NCI-H2029 (cell line): ENCODE measurements at regions not wholly inside any gene's neighbourhood (a gene's known extent, or its start where the extent isn't known, plus 50 kb on each side); places are given as distances from the start of the nearest gene placed in this dataset.
"Not testable (repeated sequence)": the region's sequence is repeated elsewhere in the genome, so short reads cannot be mapped to it uniquely, and the experiment has no call there.

ENCODE experiments used
- DNase-seq: peaks from one replicate; lab custom pipeline; 2025; lab: John Stamatoyannopoulos, UW

- not testable (repeated sequence) for DNase-seq
Observed at GRCh38 chr1:206256935-206257334, 53.6 kb downstream of the SRGAP2 start.

- DNase-seq = not testable (repeated sequence)
Observed at GRCh38 chr1:206261473-206261872, 58.1 kb downstream of the SRGAP2 start.

- DNase-seq = not testable (repeated sequence)
Observed at GRCh38 chr1:206262424-206262823, 59.1 kb downstream of the SRGAP2 start.

- DNase-seq = not testable (repeated sequence)
Observed at GRCh38 chr1:206264916-206265315, 61.6 kb downstream of the SRGAP2 start.

GRCh38 chr1:206271153-206271552 lies 67.8 kb downstream of the SRGAP2 start:
- DNase-seq = not testable (repeated sequence)

- DNase-seq = not testable (repeated sequence)
Observed at GRCh38 chr1:206273104-206273503, 69.8 kb downstream of the SRGAP2 start.

GRCh38 chr1:206276143-206276542 lies 72.8 kb downstream of the SRGAP2 start:
- DNase-seq = not testable (repeated sequence)

- DNase-seq = not testable (repeated sequence)
Observed at GRCh38 chr1:206278683-206279082, 75.3 kb downstream of the SRGAP2 start.

GRCh38 chr1:206280683-206281082 lies 77.3 kb downstream of the SRGAP2 start:
- DNase-seq = not testable (repeated sequence)

- DNase-seq = not testable (repeated sequence)
Observed at GRCh38 chr1:206281912-206282654, 78.7 kb downstream of the SRGAP2 start.

- not testable (repeated sequence) for DNase-seq
Observed at GRCh38 chr1:206285024-206285960, 82.0 kb downstream of the SRGAP2 start.

- DNase-seq = not testable (repeated sequence)
Observed at GRCh38 chr1:206287759-206288158, 84.4 kb downstream of the SRGAP2 start.

- not testable (repeated sequence) for DNase-seq
Observed at GRCh38 chr1:206288453-206288852, 85.1 kb downstream of the SRGAP2 start.

GRCh38 chr1:206297145-206298031 lies 94.0 kb downstream of the SRGAP2 start:
- not testable (repeated sequence) for DNase-seq

- not testable (repeated sequence) for DNase-seq
Observed at GRCh38 chr1:206298032-206298392, 94.7 kb downstream of the SRGAP2 start.

GRCh38 chr1:206299181-206299791 lies 95.9 kb downstream of the SRGAP2 start:
- not testable (repeated sequence) for DNase-seq

GRCh38 chr1:206299942-206300341 lies 96.6 kb downstream of the SRGAP2 start:
- not testable (repeated sequence) for DNase-seq

GRCh38 chr1:206302056-206302455 lies 98.7 kb downstream of the SRGAP2 start:
- DNase-seq = not testable (repeated sequence)

- DNase-seq = not testable (repeated sequence)
Observed at GRCh38 chr1:206307442-206307841, 104.1 kb downstream of the SRGAP2 start.

GRCh38 chr1:206310948-206311347 lies 107.6 kb downstream of the SRGAP2 start:
- DNase-seq = not testable (repeated sequence)

GRCh38 chr1:206311611-206312273 lies 108.4 kb downstream of the SRGAP2 start:
- DNase-seq = not testable (repeated sequence)
